GM19043 (cell line): ENCODE measurements at regions not wholly inside any gene's neighbourhood (a gene's known extent, or its start where the extent isn't known, plus 50 kb on each side); places are given as distances from the start of the nearest gene placed in this dataset.

Experiments used
- ATAC-seq: cut with Tn5 transposase; IDR thresholded peaks from one replicate; pipeline ENCODE4 v1.9.1; 2021; ENCODE audit warnings: low read depth; ENCODE audit not compliant: unreplicated experiment

GRCh38 chr3:168216851-168217250, 121.1 kb upstream of the GOLIM4 start:
- ATAC-seq: no peak

GRCh38 chr3:168213920-168214319, 118.2 kb upstream of the GOLIM4 start:
- ATAC-seq: peak; percentile 93

GRCh38 chr3:168212664-168213285, 117.1 kb upstream of the GOLIM4 start:
- ATAC-seq: no peak

- no peak for ATAC-seq
These were observed 109.7 kb upstream of the GOLIM4 start for GRCh38 chr3:168205451-168205850.

- ATAC-seq: no peak
These were observed 101.4 kb upstream of the GOLIM4 start for GRCh38 chr3:168197162-168197561.

GRCh38 chr3:168191856-168192255, 96.1 kb upstream of the GOLIM4 start:
- ATAC-seq: no peak

GRCh38 chr3:168187233-168187632, 91.5 kb upstream of the GOLIM4 start:
- ATAC-seq: no peak

- ATAC-seq: no peak
These were observed 90.7 kb upstream of the GOLIM4 start for GRCh38 chr3:168186293-168186983.

GRCh38 chr3:168183774-168184173, 88.0 kb upstream of the GOLIM4 start:
- ATAC-seq: no peak

GRCh38 chr3:168168743-168169142, 73.0 kb upstream of the GOLIM4 start:
- ATAC-seq: no peak

- peak; percentile 88 for ATAC-seq
These were observed 69.9 kb upstream of the GOLIM4 start for GRCh38 chr3:168165390-168166269.

- ATAC-seq: no peak
These were observed 66.4 kb upstream of the GOLIM4 start for GRCh38 chr3:168162172-168162571.

GRCh38 chr3:168161696-168162095, 66.0 kb upstream of the GOLIM4 start:
- ATAC-seq: no peak

GRCh38 chr3:168157903-168158302, 62.2 kb upstream of the GOLIM4 start:
- ATAC-seq: no peak

- ATAC-seq: no peak
These were observed 61.5 kb upstream of the GOLIM4 start for GRCh38 chr3:168157099-168157700.

- ATAC-seq: no peak
These were observed 60.8 kb upstream of the GOLIM4 start for GRCh38 chr3:168156479-168156878.

GRCh38 chr3:168155303-168155702, 59.6 kb upstream of the GOLIM4 start:
- ATAC-seq: no peak

- ATAC-seq: no peak
These were observed 58.4 kb upstream of the GOLIM4 start for GRCh38 chr3:168154089-168154488.

GRCh38 chr3:168152149-168152548, 56.4 kb upstream of the GOLIM4 start:
- ATAC-seq: no peak
